ENCODE measurements at regions not wholly inside any gene's neighbourhood (a gene's known extent, or its start where the extent isn't known, plus 50 kb on each side); places are given as distances from the start of the nearest gene placed in this dataset.
A peak's percentile ranks its signal among the peaks of the same experiment; 100 is the strongest.

- TF ChIP-seq POLR2AphosphoS5 (IDR thresholded peaks at IDR 0.05; ENCODE audit: low read depth, low read length) = no peak
- TF ChIP-seq POLR2A (IDR thresholded peaks at IDR 0.05; ENCODE audit: low read depth, low read length) = no peak
- FAIRE-seq (no peak), DNase-seq (ENCODE audit: insufficient read length, low spot score) (no peak)
These were observed 57.2 kb downstream of the C16orf82 start for GRCh38 chr16:27123795-27124409.

- DNase-seq (ENCODE audit: insufficient read length, low spot score) (no peak), FAIRE-seq (no peak)
- TF ChIP-seq SPI1 (IDR thresholded peaks at IDR 0.05; ENCODE audit: low read depth, low read length) (no peak), POLR2AphosphoS5 (IDR thresholded peaks at IDR 0.05; ENCODE audit: low read depth, low read length) (no peak), POU2F2 (IDR thresholded peaks at IDR 0.05; ENCODE audit: low read depth, low read length) (no peak), PAX5 (IDR thresholded peaks at IDR 0.05; ENCODE audit: insufficient read depth, low read length, severe bottlenecking) (no peak), POLR2A (IDR thresholded peaks at IDR 0.05; ENCODE audit: low read depth, low read length) (no peak), TAF1 (IDR thresholded peaks at IDR 0.05; ENCODE audit: low read depth, low read length) (no peak)
These were observed 60.6 kb downstream of the C16orf82 start for GRCh38 chr16:27127308-27127707.

GRCh38 chr16:27129401-27129800, 62.7 kb downstream of the C16orf82 start:
- no peak for FAIRE-seq
- no peak for DNase-seq (ENCODE audit: insufficient read length, low spot score)
- TF ChIP-seq TAF1 (IDR thresholded peaks at IDR 0.05; ENCODE audit: low read depth, low read length) (no peak), POU2F2 (IDR thresholded peaks at IDR 0.05; ENCODE audit: low read depth, low read length) (no peak)

- DNase-seq (ENCODE audit: insufficient read length, low spot score) (no peak), FAIRE-seq (no peak)
- TF ChIP-seq SPI1 (IDR thresholded peaks at IDR 0.05; ENCODE audit: low read depth, low read length) = no peak
- no peak for TF ChIP-seq PAX5 (IDR thresholded peaks at IDR 0.05; ENCODE audit: insufficient read depth, low read length, severe bottlenecking)
- no peak for TF ChIP-seq POU2F2 (IDR thresholded peaks at IDR 0.05; ENCODE audit: low read depth, low read length)
- TF ChIP-seq POLR2AphosphoS5 (IDR thresholded peaks at IDR 0.05; ENCODE audit: low read depth, low read length) = no peak
- TF ChIP-seq TAF1 (IDR thresholded peaks at IDR 0.05; ENCODE audit: low read depth, low read length) = no peak
- TF ChIP-seq POLR2A (IDR thresholded peaks at IDR 0.05; ENCODE audit: low read depth, low read length) = no peak
These were observed 65.1 kb upstream of the KDM8 start for GRCh38 chr16:27138257-27138656.

- FAIRE-seq (no peak), DNase-seq (ENCODE audit: insufficient read length, low spot score) (no peak)
- TF ChIP-seq TAF1 (IDR thresholded peaks at IDR 0.05; ENCODE audit: low read depth, low read length) (no peak), POLR2AphosphoS5 (IDR thresholded peaks at IDR 0.05; ENCODE audit: low read depth, low read length) (no peak), SPI1 (IDR thresholded peaks at IDR 0.05; ENCODE audit: low read depth, low read length) (no peak), PAX5 (IDR thresholded peaks at IDR 0.05; ENCODE audit: insufficient read depth, low read length, severe bottlenecking) (no peak), POU2F2 (IDR thresholded peaks at IDR 0.05; ENCODE audit: low read depth, low read length) (no peak)
These were observed 57.7 kb upstream of the KDM8 start for GRCh38 chr16:27145630-27146029.

GRCh38 chr16:27149986-27150385, 53.3 kb upstream of the KDM8 start:
- FAIRE-seq (peak; percentile 57), DNase-seq (ENCODE audit: insufficient read length, low spot score) (no peak)
- TF ChIP-seq PAX5 (IDR thresholded peaks at IDR 0.05; ENCODE audit: insufficient read depth, low read length, severe bottlenecking) (no peak), SPI1 (IDR thresholded peaks at IDR 0.05; ENCODE audit: low read depth, low read length) (no peak), POLR2A (IDR thresholded peaks at IDR 0.05; ENCODE audit: low read depth, low read length) (no peak), POU2F2 (IDR thresholded peaks at IDR 0.05; ENCODE audit: low read depth, low read length) (no peak), TAF1 (IDR thresholded peaks at IDR 0.05; ENCODE audit: low read depth, low read length) (no peak), POLR2AphosphoS5 (IDR thresholded peaks at IDR 0.05; ENCODE audit: low read depth, low read length) (no peak)

GRCh38 chr16:27152121-27152520, 51.2 kb upstream of the KDM8 start:
- TF ChIP-seq POU2F2 (IDR thresholded peaks at IDR 0.05; ENCODE audit: low read depth, low read length) (no peak), POLR2AphosphoS5 (IDR thresholded peaks at IDR 0.05; ENCODE audit: low read depth, low read length) (no peak), POLR2A (IDR thresholded peaks at IDR 0.05; ENCODE audit: low read depth, low read length) (no peak), PAX5 (IDR thresholded peaks at IDR 0.05; ENCODE audit: insufficient read depth, low read length, severe bottlenecking) (no peak), SPI1 (IDR thresholded peaks at IDR 0.05; ENCODE audit: low read depth, low read length) (no peak), TAF1 (IDR thresholded peaks at IDR 0.05; ENCODE audit: low read depth, low read length) (no peak)
- DNase-seq (ENCODE audit: insufficient read length, low spot score) = no peak
- FAIRE-seq = no peak

- no peak for TF ChIP-seq PAX5 (IDR thresholded peaks at IDR 0.05; ENCODE audit: insufficient read depth, low read length, severe bottlenecking)
- no peak for TF ChIP-seq TAF1 (IDR thresholded peaks at IDR 0.05; ENCODE audit: low read depth, low read length)
- no peak for TF ChIP-seq SPI1 (IDR thresholded peaks at IDR 0.05; ENCODE audit: low read depth, low read length)
- no peak for TF ChIP-seq POU2F2 (IDR thresholded peaks at IDR 0.05; ENCODE audit: low read depth, low read length)
- TF ChIP-seq POLR2A (IDR thresholded peaks at IDR 0.05; ENCODE audit: low read depth, low read length) = no peak
- TF ChIP-seq POLR2AphosphoS5 (IDR thresholded peaks at IDR 0.05; ENCODE audit: low read depth, low read length) = no peak
- FAIRE-seq (no peak), DNase-seq (ENCODE audit: insufficient read length, low spot score) (no peak)
These were observed 50.5 kb upstream of the KDM8 start for GRCh38 chr16:27152801-27153200.

Measured in GM12891 (cell line).